Activated B cell treated with CpG ODN at 0.5 μM for 24 hours (primary cell): ENCODE measurements at regions not wholly inside any gene's neighbourhood (a gene's known extent, or its start where the extent isn't known, plus 50 kb on each side); places are given as distances from the start of the nearest gene placed in this dataset.

Experiments used
- ATAC-seq: fragments of 200-7000 bp; cut with Tn5 transposase; one replicate; pipeline ENCODE4 v1.10.0; 2021; ENCODE audit warnings: low read depth, mild to moderate bottlenecking, moderate library complexity
- CTCF ChIA-PET: fragments of 350-600 bp; sonication (Branson Sonifier 250); formaldehyde crosslinking; loops from one replicate; lab custom pipeline; 2021; ENCODE audit warnings: antibody characterized with exemption; lab: Charles Lee
- POLR2A ChIA-PET: fragments of 350-600 bp; sonication (Branson Sonifier 250); formaldehyde crosslinking; loops from one replicate; lab custom pipeline; 2021; ENCODE audit warnings: antibody characterized with exemption; lab: Charles Lee
- DNase-seq: peaks from one replicate; pipeline ENCODE4 v3.0.0; 2022
- H3K27ac Mint-ChIP-seq: one replicate; pipeline ENCODE4 v1.8.0; 2020; ENCODE audit warnings: mixed read lengths
- H3K27me3 Mint-ChIP-seq: one replicate; pipeline ENCODE4 v1.8.0; 2021; ENCODE audit warnings: mixed read lengths
- H3K36me3 Mint-ChIP-seq: one replicate; pipeline ENCODE4 v1.8.0; 2021; ENCODE audit warnings: low read depth, mixed read lengths
- H3K4me1 Mint-ChIP-seq: one replicate; pipeline ENCODE4 v1.8.0; 2021; ENCODE audit warnings: mixed read lengths
- H3K4me3 Mint-ChIP-seq: one replicate; pipeline ENCODE4 v1.8.0; 2020; ENCODE audit warnings: mild to moderate bottlenecking, mixed read lengths
- H3K9me3 Mint-ChIP-seq: one replicate; pipeline ENCODE4 v1.8.0; 2020; ENCODE audit warnings: mixed read lengths
- intact Hi-C: fragments of 100-400 bp; cut with micrococcal nuclease; formaldehyde crosslinking; loops from one replicate; pipeline ENCODE4 v1.15.1; 2024
- TF ChIP-seq, protein P1 (sequence below): fragments of 200-600 bp; IDR thresholded peaks from one replicate; pipeline ENCODE4 v1.8.0; 2022; ENCODE audit warnings: antibody characterized with exemption, mild to moderate bottlenecking

DNA sequence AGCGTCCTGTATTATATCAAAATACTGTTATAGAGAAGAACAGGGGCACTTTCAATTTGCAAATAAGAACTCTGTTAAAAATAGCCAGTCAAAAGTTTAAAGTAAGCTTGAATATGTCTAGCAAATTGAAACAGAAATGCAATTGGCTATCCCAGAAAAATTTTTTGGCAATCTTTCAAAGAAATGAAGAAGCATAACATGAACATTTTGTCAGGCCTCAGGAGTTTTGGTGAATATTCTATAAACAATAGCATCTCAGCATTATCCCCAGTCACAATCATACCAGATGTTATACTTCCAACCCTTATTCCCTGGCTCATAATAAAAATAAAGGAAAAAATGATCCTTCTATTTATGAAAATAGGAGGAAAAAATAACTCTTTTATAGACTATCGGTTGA lies 252.4 kb downstream of the GRB14 start:
- TF ChIP-seq, protein P1, sequence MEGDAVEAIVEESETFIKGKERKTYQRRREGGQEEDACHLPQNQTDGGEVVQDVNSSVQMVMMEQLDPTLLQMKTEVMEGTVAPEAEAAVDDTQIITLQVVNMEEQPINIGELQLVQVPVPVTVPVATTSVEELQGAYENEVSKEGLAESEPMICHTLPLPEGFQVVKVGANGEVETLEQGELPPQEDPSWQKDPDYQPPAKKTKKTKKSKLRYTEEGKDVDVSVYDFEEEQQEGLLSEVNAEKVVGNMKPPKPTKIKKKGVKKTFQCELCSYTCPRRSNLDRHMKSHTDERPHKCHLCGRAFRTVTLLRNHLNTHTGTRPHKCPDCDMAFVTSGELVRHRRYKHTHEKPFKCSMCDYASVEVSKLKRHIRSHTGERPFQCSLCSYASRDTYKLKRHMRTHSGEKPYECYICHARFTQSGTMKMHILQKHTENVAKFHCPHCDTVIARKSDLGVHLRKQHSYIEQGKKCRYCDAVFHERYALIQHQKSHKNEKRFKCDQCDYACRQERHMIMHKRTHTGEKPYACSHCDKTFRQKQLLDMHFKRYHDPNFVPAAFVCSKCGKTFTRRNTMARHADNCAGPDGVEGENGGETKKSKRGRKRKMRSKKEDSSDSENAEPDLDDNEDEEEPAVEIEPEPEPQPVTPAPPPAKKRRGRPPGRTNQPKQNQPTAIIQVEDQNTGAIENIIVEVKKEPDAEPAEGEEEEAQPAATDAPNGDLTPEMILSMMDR = no peak
- no peaks in the 10 kb centered on the region for H3K27me3 Mint-ChIP-seq
- no peak for ATAC-seq
- no peaks in the 10 kb centered on the region for H3K4me1 Mint-ChIP-seq
- H3K36me3 Mint-ChIP-seq = no peaks in the 10 kb centered on the region
- intact Hi-C loops = no loop called here
- H3K4me3 Mint-ChIP-seq = no peak overlapping the region
- DNase-seq = no peak
- ChIA-PET POLR2A (no interaction called here), CTCF (no interaction called here)
- peaks cover 8% of the 10 kb centered on the region for H3K9me3 Mint-ChIP-seq
- no peak overlapping the region for H3K27ac Mint-ChIP-seq

DNA sequence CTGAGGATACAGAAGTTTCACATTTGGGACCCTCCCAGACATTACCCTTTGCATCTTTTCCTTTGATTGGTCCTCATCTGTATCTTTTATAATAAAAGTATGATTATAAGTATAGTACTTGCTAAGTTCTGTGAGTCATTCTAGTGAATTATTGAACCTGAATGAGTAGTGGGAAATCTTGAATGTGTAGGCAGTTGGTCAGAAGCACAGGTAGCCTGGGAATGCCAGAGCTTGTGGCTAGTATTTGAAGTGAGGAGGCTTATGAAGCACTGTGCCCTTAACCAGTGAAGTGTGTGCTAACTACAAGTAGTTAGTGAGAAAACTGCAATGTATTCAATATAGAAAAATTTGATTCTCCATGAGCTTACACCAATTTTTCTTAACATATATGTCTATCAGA lies 257.6 kb downstream of the GRB14 start:
- intact Hi-C loops = no loop called here
- no peaks in the 10 kb centered on the region for H3K36me3 Mint-ChIP-seq
- ChIA-PET CTCF (no interaction called here), POLR2A (no interaction called here)
- H3K4me1 Mint-ChIP-seq = no peaks in the 10 kb centered on the region
- TF ChIP-seq, protein P1 = no peak
- H3K9me3 Mint-ChIP-seq = peaks cover 2% of the 10 kb centered on the region
- ATAC-seq (no peak), DNase-seq (no peak)
- no peaks in the 10 kb centered on the region for H3K27me3 Mint-ChIP-seq
- H3K4me3 Mint-ChIP-seq = no peak overlapping the region
- H3K27ac Mint-ChIP-seq = no peak overlapping the region

DNA sequence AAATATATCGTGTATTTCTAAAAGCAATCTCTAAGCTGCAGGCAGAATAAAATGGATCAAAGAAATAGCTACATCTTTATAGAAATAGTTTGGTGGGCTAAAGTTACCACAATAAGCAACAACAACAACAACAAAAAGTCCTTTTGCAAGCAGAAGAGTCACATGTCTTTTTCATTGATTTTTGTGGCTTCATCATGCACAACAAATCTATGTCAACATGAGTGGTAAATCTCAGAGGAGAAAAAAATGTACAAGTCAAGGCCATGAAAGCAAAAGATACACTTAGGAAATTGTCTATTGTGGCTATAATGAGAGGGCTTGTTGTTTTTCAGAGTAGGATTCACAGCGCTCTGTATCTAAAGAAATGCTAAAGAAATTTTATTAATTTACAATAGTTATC lies 269.7 kb downstream of the GRB14 start:
- TF ChIP-seq, protein P1 = no peak
- H3K9me3 Mint-ChIP-seq = no peaks in the 10 kb centered on the region
- ATAC-seq (no peak), DNase-seq (no peak)
- CTCF ChIA-PET = no interaction called here
- H3K36me3 Mint-ChIP-seq = no peaks in the 10 kb centered on the region
- H3K4me1 Mint-ChIP-seq = no peaks in the 10 kb centered on the region
- intact Hi-C loops = no loop called here
- no peak overlapping the region for H3K27ac Mint-ChIP-seq
- no peaks in the 10 kb centered on the region for H3K27me3 Mint-ChIP-seq
- no peak overlapping the region for H3K4me3 Mint-ChIP-seq
- POLR2A ChIA-PET = no interaction called here

DNA sequence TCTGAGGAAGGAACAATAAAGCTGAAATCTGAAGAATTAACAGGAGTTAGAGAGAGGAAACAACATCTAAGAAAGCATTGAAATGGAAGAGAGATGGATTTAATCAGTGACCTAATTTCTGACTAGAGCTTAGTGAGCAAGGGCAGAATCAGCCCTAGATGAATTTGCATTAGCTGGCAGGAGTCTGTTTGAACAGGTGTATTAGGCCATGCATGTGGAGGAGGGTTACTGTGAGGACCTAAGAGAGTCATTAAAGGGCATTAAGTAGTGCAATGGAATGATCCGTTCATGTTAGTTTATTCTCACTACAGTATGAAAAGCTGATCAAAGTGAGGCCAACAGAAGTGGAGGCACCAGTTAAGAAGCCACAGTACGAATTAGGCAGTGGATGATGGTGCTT lies 285.3 kb downstream of the GRB14 start:
- no peaks in the 10 kb centered on the region for H3K36me3 Mint-ChIP-seq
- DNase-seq = no peak
- H3K9me3 Mint-ChIP-seq = no peaks in the 10 kb centered on the region
- ChIA-PET POLR2A (no interaction called here), CTCF (no interaction called here)
- no peak overlapping the region for H3K4me3 Mint-ChIP-seq
- no peaks in the 10 kb centered on the region for H3K27me3 Mint-ChIP-seq
- ATAC-seq = no peak
- no peaks in the 10 kb centered on the region for H3K4me1 Mint-ChIP-seq
- H3K27ac Mint-ChIP-seq = no peak overlapping the region
- TF ChIP-seq, protein P1 = no peak
- intact Hi-C loops = no loop called here

DNA sequence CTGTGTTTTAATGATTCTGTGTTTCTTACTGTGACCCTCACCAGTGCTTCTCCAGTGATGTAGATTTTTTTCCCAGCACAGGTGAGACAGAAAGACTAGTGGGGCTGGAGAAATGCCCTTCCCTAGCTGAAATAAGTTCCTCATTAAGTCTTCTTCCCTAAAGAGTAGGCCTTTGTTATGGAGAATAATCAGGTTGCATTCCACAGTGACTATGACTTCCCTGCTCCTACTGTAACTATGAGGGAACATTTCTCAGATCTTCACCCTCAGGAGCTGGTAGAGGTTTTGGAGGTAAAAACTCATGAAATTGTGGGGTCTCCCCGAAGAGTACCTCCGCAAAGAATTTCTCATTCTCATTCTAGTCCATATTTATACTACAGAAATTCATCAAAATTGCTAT lies 286.2 kb downstream of the GRB14 start:
- DNase-seq (no peak), ATAC-seq (no peak)
- no peaks in the 10 kb centered on the region for H3K9me3 Mint-ChIP-seq
- CTCF ChIA-PET = no interaction called here
- POLR2A ChIA-PET = no interaction called here
- no peaks in the 10 kb centered on the region for H3K4me1 Mint-ChIP-seq
- H3K36me3 Mint-ChIP-seq = no peaks in the 10 kb centered on the region
- TF ChIP-seq, protein P1 = no peak
- no peak overlapping the region for H3K27ac Mint-ChIP-seq
- intact Hi-C loops = no loop called here
- H3K4me3 Mint-ChIP-seq = no peak overlapping the region
- H3K27me3 Mint-ChIP-seq = no peaks in the 10 kb centered on the region
